Activated CD8-positive, alpha-beta memory T cell treated with anti-CD3 and anti-CD28 coated beads, Interleukin-2, amount 50 U/mL, for 1 hour (primary cell): ENCODE measurements at regions not wholly inside any gene's neighbourhood (a gene's known extent, or its start where the extent isn't known, plus 50 kb on each side); places are given as distances from the start of the nearest gene placed in this dataset.

Experiments used
- DNase-seq: peaks from one replicate; pipeline ENCODE4 v3.0.0-alpha.2; 2020; ENCODE audit errors: extremely low read depth

DNA sequence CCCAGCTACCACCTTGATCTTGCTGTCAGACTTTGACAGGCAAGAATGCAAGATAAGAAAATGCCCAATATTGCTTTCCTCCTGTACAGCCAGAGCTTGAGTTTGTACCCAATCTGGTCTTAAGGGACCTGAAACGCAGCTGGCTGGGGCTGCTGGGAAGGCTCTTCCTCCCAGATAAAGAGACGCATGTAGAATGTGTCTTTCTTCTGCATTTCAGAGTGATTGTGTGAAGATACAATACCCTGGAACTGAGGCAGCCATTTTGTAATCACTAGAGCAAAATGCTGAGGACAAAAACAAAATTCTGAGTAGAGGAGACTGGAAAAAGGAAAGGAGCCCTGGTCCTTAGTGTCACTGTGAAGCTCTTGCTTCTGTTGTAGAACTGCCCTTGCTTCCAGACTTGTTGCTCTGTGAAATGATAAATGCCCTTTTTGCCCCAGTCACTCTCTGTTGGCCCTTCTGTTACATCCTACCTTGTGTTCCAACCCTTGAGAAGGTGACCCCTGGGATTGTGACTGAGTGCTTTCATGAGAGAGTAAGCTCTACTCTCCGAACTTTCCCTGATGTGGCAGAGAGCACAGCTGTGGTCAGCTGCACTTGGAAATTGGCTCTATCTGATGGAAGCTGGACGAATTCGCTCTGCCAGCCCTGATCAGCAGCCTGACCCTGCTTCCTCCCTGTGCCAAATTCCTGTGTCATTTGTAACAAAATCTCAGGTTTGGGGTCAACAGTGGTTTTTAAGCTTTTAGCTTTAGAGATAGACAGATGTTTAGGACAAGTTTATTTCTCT is 137.4 kb upstream of the RBMS1 start:
- no peak for DNase-seq

DNA sequence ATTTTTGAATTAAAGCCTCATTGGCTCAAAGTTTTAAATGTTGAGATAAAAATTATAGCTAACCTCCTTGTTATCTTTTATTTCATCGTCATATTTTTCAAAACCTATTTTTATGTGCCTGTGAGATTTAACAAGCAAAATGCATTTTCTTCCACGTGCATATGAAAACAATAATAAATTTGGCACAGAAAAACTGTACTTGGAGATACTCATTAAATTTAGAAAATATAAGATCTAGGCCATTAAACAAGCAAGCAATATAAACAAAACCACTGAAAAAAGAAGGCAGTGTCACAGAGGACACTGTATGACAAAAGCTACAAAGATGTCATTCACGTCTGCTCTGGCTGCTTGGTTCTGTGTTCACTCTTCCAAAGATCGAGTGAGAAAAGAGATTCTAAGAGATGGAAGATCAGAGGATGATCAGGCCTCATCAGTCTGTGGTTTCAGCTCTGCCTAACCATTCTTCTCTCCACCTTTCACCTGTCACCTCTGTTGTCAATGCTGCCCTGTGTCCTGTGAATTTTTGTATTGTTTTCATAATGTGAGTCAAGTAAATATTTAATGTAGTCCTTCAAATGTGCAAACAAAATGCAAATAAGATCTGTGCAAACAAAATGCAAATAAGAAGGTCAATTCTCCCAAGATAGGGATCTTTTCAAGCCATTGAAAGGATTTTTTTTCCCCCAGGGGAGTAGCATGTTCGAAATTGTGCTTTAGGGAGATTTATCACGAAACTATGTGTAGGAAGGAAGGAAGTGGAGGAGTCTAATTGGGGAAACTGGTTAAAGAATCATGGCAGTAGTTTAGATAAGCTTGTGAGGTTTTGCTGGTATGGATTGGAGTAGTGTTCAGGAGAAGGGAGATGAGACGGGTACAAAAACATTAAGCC is 138.7 kb upstream of the RBMS1 start:
- DNase-seq: no peak

DNA sequence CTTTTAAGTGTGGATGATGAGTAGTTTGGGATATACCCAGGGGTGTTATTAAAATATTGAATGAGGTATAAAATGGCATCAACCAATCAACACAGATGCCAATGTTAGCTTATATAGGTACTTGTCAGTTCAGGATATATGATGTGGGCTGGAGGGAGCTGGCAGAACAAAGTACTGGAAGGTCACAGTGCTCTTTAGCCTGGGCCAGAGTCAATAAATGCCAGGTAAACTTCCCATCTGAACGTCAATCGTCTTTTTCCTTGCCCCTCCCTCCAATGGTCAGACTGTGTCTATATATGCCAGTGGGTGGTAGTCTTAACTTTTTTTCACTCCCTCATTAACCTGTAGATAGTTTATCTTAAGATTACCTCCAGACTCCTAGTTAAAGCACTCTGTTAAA is 140.8 kb upstream of the RBMS1 start:
- no peak for DNase-seq

DNA sequence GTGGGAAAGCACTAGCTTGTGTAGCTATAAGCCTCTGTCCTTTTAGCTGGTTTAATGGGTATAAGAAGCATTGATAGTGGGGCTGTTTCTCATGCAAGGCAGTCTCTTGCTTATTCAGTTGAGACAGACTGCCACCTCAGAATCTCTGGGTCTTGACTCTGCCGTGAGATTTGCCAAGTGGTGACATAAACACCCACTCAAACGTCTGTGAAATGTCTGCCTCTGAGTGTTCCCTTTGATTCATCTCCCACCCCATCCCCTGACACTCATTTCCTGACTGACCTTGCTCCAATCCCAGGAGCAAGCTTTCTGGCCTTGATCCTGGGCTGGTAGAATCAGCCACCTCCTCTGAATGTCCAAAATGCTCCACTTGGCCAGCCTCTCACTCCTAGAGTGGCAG is 141.9 kb upstream of the RBMS1 start:
- no peak for DNase-seq

DNA sequence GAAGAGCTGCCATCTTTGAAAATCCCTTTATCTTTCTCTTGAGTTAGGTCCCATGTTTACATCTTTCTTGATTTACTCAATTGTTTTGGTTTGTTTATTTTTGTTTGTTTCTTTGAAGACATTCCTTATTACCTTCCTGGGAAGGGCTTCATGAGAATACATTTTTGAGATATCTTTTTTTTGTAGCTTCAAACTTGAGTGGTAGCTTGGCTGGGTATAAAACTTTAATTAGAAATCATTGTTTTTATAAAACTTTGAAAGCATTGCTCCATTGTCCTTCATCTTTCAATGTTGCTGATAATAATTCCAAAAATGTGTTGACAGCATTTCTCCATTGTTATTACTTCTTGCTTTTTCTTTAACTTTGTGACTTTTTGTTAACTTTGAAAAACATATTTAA is 145.9 kb upstream of the RBMS1 start:
- DNase-seq: no peak

DNA sequence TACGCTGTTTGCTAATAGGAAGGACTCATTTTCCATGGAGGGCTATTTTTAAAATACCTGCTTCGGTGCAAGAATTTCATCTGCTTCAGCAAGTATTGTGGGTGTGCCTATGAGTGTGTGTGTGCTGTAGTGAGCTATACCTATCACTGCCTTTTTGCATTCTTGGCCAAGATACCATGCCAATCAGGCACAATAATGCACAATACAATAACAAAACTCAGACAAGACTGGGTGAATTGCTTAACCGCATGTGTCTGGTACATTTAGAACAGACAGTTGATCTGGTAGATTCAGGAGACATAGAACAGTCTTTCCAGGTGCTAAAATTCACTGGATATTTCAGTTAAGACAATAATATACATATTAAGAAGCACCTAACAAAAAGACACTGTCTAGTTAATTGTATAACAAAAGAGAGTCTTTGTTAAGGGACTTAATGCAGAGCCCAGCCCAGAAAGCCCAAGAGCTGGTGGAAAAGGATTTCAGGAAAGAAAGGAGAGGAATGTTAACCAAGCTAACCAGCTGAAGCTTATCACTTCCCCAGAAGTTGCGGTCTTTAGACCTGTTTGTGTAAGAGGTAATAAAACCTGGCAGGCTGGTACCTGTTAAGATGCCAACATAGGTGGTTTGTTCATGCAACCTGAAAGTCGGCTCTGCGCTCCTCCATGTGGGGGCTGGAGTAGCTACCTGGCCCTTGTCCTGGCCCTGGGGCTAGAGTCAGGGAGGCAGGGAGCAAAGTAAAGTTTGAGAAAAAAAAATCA is 153.3 kb upstream of the RBMS1 start:
- no peak for DNase-seq

DNA sequence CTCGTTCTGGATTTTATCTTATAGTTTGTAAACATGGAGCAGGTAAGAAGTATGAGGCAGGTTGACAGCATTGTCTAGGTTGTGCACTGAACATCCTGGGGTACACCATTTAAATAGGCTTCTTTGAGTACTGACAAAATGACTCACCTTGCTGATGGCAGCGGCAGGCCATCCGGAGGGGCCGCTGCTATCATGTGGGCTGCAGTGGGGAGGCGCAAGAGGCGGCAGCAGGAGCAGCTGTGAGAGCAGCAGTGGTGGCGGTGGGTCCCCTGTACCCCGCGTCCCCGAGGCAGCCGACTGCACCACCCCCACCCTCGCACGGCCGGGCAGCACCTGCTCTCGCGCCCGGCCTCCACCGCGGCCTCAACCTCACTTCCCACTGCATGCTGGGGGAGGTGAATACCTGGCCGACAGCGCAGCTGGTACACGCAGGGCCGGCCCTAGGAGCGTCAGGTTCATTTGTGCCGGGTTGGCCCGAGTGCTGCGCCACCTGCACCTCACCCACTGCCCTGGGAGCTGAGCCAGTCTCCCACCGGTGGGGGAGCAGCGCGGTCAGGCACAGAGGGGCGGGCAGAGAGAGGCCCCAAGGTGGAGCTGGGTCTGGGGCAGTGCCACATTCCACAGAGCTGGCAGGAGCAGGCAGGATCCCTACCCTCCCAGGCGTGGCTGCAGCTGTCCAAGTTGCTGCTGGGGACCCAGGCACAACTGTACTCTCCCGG is 154.5 kb upstream of the RBMS1 start:
- no peak for DNase-seq

DNA sequence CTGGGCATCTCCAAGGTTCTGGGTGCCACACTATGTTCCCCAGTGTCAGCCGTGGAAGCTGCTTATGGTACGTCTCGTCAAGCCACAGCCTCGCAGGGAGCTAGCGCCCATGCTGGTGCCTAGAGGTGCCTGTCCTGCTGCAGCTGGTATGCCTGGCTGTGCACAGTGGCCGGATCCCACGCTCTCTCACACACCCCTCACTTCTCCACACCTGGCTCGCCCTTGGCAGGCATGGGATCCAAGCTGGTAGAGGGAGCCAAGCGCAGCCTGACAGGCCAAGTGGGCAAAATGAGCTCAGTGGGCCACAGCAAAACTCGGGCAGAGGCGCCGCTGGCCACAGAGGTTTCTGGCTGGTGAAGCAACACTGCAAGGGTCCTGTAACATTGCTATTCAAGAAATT is 156.1 kb upstream of the RBMS1 start:
- no peak for DNase-seq

DNA sequence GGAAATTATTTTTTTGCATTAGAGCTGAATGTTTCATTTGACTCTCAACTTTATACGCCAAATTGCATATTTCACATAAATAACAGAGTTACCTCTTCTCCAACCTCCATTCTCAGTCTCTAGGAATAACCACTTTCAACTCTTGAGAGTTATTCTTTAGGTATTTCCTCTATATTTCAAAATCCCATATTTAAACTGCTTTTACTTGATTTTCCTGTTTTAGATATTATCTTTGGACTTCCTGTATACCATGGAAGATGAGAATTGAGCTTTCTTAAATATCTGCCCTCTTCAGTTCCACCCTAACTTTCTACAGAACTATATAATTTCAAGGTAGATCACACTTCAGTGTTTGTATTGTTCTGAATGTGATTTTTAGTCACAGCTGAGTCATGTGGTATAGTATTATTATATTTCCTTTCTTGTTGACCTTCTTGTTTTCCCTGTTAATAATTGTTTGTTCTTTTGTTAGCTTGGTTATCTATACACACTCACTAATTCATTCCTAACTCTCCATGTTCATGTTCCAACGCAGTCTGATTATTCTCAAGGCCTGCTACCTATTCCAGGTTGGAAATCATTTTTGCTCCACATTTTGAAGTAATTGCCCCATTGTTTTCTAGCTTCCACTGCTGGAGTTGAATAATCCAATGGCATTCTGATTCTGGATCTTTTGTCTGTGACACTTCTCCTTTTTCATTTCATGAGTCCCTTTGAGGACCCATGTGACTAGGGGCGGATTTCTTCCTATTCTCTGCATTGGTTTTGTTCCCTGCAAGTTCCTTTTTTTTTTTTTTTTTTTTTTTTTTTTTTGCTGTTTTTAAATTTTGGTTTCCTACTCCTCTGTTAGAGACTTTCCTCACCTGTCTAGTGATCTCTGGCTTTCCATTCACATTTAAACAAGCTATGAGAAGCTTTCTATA is 156.8 kb upstream of the RBMS1 start:
- DNase-seq: no peak

DNA sequence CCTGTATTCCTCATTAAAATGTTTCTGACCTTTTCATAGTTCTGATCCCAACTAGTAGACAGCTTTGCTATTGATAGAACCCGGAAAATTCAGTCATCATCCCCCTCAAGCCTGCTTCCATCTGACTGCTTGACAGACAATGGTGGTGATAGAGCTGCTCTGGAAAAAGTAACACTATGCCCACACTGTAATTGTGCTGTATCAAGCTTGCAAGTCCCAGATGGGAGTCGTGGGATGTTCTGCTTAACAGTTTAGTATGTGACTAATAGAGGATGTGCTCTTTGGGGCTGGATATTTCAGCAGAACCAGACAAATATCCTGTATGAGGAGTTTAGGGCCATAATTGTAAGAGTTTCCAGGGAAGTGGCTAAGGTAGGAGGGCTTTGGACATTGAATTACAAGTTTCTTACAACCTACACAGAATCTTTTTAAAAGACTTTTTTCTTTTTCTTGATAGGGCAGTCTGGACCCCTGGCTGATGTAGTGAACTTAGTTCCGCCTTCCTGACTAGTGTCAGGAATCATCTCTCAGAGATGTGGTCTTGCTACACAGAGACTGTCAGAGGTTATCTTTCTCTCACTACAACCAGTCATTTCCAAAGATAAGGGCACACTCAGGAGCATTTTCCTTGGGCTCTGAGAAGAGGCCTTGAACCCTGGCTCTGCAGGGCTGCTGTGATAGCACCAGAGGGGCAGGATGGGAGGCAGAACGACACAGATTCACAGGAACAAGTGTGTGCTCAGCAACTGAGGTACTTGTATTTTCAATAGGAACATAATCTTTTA is 158.0 kb upstream of the RBMS1 start:
- no peak for DNase-seq

DNA sequence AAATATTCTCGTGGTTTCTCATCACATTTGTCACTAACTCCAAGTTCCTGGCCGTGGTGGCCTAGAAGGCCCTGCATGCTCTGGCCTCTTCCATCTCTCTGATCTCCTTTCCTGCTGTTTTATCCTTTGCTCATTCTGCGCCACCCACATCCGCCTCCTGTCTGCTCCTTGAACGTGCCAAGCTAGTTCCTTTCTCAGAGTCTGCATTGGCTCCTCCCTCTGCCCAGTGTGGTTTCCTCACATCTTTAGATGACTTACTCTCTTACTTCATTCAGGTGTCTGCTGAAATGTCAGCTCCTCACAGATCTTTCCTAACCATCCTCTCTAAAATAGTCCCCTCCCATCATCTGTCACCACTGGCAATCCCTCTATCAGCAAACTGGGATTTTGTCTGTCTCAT is 158.6 kb upstream of the RBMS1 start:
- DNase-seq: peak; percentile 37

DNA sequence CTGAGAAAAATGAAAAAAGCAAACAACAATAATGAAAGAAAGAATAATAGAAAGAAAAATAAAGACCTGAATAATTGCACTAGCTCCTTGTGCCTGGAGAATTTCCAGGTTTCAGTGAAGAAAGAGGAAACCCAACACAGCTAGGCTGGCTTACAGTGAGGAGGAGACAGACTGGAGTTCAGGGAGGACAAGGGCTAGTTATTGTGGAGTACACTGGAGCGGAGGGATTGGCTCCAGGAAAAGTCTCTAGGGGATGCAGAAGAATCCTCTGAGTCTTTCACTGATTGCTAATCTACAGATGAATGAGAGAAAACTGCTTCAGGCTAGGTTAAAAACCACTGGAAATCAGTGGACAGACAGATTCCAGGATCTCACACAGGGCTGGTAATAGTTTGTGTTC is 163.6 kb upstream of the RBMS1 start:
- no peak for DNase-seq

DNA sequence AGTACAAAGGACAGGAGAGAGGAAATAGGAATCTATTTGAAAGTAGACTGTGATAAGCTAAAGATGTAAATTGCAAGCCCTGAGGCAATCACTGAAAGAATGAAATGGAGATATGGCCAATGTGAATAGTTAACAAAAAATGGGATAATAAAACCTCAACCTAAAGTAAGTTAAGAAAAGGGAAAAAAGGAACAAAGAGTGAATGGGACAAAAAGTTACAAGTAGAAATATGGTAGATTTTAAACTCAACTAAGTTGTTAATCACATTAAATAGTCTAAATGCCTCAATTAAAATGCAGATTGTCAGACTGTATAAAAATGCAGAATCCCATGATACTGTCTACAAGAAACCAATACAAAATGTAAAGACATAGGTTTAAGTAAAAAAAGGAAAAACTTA is 165.2 kb upstream of the RBMS1 start:
- no peak for DNase-seq

DNA sequence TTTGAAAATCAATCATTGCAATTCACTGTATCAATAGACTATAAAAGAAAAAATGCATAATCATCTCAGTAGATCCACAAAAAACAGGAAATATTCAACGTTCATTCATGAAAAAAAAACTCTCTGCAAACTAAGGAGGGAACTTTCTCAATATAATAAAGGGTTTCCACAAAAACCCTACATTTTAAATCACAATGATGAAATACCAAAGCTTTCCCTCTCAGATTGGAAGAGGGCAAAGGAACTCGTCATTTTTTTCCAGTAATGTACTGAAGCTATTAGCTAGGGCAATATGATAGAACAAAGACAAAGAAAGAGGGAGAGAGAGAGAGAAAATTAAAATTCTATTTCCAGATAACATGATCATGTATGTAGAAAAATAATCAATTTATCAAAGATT is 167.1 kb upstream of the RBMS1 start:
- no peak for DNase-seq

DNA sequence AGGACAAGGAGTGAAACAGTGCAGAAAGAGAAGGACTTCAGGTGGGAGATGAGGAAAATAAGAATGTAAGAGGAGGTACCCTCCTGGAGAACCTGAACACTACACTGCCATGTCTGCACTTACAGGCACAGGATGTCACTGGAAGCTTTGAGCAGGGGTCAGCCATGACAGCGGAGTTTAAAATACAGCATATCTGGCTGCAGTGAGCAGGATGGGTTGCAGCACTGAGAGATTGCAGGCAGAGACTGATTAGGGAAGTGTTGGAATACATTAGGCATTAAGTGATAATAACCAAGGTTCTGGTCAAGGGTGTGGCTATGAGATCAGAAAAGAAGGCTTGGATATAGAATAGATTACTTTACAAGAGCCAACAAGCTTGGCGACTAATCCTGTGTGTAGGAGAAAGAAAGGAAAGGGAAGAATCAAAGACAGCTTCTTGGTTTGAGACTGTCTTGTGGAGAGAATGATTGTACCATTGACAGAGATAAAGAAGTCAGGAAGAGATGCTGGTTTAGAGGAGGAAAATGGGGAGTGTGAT is 171.1 kb upstream of the RBMS1 start:
- DNase-seq: no peak

DNA sequence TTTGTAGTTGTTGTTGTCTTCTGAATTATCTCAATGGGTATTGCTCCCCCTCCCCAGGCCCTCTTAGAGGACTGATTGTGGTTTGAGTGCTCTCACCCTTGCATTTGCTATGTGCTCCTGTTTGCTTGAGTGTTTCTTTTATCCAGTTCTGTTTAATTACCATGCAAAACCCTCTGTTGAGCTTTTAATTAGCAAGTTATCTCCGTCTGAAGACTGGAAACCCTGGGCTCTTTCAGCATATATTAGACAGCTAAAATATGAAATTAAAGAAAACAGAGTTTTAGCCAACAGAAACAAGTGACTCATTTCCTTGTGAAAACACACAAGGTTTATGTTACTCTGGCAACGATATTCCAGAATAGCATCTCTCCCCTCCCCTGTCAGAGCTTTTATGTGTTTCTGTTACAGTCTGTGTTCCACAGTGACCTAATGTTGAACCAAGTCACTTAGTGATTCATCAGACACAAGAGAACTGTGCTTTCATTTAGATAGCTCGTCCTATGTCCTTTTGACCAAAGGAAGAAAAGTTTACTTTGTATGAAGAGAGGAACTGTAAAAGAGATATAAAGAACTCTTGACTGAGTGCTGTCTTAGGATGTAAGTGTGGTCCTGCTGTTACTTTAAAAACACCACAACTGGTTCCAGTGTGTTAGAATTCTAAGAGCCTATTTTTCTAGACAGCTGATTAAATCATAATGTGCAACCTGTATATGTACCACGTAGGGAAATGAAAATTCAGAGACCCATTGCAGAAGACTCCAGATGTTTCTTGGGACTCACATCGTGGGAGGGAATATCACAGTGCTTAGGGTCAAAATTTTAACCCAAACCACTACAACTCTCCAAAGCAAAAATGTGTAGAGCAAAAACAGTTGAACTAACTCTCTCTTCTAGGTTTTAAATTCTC is 172.8 kb upstream of the RBMS1 start:
- DNase-seq: no peak

DNA sequence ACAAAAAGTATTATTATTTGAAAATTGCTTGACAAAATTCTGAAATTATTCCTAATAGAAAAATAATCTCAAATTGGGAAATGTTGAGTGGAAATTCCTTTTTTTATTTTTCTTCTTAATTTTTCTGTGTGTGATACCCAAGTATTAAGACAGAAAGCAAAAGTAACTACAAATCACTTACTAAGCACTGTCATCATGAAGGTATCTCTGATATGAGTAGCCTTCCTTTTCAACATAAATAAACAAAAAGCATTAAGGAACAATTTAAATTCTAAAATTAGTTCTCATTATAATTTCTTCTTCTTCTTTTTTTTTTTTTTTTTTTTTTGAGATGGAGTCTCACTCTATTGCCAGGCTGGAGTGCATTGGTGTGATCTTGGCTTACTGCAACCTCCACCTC is 174.2 kb upstream of the RBMS1 start:
- no peak for DNase-seq

DNA sequence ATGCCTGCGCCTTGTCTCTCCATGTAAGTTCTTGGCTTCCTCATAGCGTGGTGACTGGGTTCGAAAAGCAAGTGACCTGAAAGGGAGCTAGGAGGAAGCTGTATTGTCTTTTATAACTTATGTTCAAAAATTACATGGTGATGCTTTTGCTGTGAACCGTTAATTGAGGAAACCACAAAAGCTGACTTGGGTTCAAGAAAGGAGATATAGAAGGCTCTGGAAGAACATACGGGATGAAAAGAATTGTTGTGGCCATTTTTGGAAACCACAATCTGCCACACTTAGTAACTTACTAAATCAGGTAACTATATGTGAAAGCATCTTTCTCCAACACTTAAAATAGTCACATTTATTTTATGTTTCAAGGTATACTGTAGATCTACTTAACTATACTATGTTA is 177.0 kb upstream of the RBMS1 start:
- no peak for DNase-seq

DNA sequence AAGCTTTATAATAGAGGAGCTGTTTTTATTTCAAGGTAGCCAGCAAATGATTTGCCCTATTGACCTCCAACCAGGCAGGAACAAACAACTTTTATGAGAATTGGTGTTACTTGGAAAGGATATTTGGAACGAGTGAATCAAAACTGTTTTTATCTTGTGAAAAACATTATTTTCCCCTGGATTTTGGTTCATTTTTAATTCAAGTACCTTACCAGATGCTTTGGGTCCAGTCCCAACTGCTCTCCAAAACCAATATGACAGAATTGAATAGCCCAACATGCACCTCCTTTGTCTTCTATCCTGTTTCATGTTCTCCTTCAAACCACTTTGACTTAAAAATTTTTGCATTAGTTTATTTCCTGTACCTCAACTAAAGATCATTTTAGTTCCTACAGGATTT is 178.6 kb upstream of the RBMS1 start:
- no peak for DNase-seq
